Hematopoietic multipotent progenitor cell treated with erythropoietin and hydrocortisone succinate and interleukin-3 and kit ligand, for 6 days (in vitro differentiated cells): ENCODE measurements at regions not wholly inside any gene's neighbourhood (a gene's known extent, or its start where the extent isn't known, plus 50 kb on each side); places are given as distances from the start of the nearest gene placed in this dataset.
A peak's percentile ranks its signal among the peaks of the same experiment; 100 is the strongest.

ENCODE experiments used
- DNase-seq: peaks from one replicate; pipeline ENCODE4 v3.0.0-alpha.2; 2015

- no peak for DNase-seq
Observed at GRCh38 chr7:26035552-26035951, 116.4 kb upstream of the NFE2L3 start.

DNA sequence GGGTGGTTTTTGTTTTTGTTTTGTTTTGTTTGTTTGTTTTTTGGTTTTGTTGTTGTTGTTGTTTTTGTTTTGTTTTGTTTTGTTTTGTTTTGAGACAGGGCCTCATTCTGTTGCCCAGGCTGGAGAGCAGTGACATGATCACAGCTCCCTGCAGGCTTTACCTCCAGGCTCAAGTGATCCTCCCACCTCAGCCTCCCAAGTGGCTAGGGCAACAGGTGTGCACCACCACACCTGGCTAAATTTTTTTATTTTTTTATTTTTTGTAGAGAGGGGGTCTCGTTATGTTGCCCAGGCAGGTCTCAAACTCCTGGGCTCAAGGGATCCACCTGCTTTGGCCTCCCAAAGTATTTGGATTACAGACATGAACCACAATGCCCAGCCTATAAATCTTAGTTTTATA, 115.9 kb upstream of the NFE2L3 start:
- no peak for DNase-seq

GRCh38 chr7:26038201-26038990, 113.6 kb upstream of the NFE2L3 start:
- DNase-seq = no peak

DNA sequence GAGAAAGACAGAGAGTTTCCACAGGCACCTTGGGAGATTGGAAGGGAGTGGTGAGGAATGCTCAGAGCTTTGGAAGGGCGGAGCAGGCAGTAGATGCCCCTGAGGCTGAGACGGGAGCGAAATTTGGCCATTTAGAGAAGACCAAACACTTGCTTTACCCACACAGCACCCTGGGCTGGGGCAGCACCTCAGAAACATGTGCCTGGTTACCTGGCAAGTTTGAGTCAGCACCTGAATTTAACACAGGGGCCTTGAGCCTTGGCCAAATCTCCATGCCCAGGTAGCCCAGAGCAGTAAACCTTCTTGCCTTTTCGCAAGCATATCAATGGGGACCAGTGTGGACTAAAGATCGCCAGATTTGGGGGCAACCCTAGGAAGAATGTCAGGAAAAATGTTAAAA, 111.9 kb upstream of the NFE2L3 start:
- no peak for DNase-seq

- no peak for DNase-seq
Observed at GRCh38 chr7:26042237-26042636, 109.8 kb upstream of the NFE2L3 start.

DNA sequence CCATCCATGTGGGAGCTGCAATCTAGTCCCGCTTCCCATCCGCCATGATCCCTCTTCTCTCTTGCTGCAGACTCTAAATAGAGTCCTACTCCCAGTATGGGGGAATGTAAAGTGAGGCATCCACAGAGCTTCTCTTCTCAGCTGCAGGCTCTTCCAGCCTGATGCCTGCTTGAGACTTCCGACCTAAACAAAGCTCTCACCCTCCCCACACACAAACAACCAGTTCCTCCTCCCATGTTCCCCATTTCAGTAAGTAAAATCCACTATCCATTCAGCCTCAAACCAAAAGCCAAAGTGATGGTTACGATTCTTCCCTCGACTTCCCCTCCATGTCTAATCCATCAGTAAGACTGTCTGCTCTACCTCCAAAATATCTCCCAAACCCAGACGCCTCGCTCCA, 108.2 kb upstream of the NFE2L3 start:
- DNase-seq = no peak

GRCh38 chr7:26044320-26044719, 107.7 kb upstream of the NFE2L3 start:
- DNase-seq = no peak

- no peak for DNase-seq
Observed at GRCh38 chr7:26046150-26046549, 105.8 kb upstream of the NFE2L3 start.

DNA sequence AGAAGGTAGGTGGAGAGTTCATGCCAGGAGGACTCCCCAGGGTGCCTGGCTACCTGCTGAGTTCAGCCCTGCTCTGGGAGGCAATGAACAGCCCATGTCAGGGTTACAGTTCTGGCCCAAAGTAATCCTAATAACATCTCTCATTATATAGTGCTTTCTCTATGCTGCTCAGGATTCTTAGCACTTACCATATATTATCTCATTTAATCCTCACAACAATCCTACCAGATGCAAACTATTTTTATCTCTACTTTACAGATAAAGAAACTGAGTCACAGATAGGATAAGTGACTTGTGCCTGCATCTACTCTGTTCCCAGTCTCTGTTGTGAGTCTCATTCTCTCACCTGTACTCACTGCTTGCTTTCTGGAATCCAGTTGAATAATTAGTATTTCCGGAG, 105.1 kb upstream of the NFE2L3 start:
- no peak for DNase-seq

GRCh38 chr7:26048663-26049062, 103.3 kb upstream of the NFE2L3 start:
- no peak for DNase-seq

DNA sequence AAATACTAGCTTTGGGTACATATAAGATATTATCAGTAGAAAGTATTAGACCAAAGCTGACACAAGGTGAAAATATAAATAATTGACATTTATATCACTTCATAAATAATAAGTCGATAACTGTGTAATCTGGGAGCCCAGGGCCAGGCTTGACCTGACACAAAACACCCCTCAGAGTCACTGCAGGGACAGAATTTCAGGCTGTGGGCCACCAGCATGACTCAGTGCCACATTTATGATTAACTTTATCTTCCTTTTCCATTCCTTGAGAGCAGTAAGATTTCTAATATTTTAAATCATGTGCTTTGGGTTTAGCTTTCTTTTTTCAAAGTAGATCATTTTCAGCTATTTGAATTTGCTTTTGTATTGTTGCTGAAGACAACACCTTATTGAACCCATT, 102.9 kb upstream of the NFE2L3 start:
- no peak for DNase-seq

GRCh38 chr7:26051021-26051420, 101.0 kb upstream of the NFE2L3 start:
- peak; percentile 25 for DNase-seq

DNA sequence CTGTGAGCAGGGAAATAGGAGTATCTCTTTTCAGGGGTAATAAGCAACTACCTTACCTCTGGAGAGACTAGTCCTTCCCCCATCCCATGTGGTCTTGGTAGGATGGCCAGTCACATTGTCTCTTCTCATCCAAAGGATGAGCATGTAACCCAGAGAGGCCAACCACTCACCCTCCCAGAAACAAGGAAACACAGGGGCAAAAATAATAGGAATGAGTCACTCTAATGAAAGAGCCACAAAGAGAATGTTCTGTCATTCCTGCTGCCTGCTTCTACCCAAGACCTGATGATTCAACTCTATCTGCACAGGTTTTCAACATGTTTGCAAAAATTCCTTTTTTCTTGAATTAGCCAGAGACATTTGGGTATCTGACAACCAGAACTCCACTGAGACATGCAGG, 99.3 kb upstream of the NFE2L3 start:
- DNase-seq = no peak

GRCh38 chr7:26054386-26054785, 97.6 kb upstream of the NFE2L3 start:
- no peak for DNase-seq

DNA sequence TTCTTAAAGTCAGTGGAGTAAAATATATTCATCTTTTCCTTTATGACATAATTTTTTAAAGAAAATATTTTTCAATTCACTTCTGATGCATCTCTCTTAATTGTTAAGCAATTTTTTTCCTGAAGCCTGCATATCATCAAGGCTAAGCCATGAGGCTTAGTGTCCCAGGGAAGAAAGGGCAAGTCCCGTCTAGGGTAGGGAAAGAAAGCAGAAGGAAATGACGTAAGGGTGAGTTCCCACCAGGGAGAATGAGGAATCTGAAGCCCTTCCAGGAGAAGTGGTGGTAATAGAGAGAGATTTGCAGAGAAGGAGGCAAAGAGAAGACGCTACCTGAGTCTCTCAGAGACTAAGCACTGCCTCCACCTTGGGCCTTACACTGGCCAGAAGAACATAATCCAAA, 96.8 kb upstream of the NFE2L3 start:
- no peak for DNase-seq

DNA sequence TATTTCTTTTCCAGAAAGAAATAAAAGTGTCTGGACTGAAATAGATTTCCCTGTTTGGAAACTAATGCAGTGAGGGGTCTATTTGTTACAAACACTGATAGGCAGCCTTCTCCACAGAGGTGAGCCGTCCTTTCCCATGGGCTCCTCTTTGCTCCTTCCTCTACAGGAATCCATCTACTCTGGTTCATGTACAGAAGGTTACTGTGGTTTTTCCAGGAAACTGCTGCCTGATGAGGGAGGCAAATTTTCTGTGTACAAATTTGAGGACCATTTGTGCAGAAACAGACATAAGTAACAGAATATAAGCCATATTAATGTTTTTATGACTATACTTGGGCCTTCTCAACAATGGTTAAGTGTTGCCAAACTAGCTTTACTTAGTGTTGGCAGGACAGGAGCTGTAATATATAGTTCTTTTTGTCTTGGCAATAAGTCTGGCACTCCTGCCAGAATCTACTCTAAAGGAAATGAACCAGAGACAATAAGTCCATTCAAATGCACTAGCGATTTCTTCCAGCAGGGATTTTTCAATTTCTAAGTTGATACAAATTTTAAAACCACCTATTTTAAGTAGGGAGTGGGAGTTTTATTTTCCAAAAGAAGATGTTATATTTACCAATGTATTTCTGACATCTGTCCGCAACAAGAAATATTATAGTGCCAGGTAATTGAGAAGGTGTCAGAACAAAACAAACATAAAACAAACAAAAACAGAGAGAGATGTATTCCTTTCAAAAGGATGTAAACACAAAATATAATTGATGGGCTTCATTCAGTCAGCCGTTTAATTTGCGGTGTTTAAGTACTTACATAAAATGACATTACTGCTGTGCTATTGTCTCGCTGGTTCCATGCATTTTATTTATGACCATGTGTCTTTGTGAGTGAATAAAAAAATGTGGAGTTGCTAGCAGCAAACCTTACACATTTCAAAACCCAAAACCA, 91.0 kb upstream of the NFE2L3 start:
- DNase-seq = no peak

- peak; percentile 81 for DNase-seq
Observed at GRCh38 chr7:26061678-26062603, 90.1 kb upstream of the NFE2L3 start.

DNA sequence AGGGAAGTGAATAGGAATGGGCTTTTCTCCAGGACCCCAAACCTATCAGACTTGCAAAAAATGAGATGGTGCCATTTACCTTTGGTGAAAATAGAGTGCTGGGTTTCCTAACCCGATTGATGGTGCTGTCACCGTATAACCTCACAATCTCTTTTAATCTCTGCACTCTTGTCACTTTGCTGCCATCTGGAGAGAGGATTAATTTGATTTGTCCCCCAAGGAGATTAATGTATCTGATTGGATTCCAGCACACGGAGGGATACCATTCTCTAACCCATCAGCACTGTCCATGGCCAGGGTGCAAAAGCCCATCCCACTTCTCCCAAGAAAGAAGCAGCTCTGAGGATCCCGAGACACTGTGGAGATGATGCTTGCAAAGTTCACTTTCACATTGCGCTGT, 86.3 kb upstream of the NFE2L3 start:
- no peak for DNase-seq

- DNase-seq = no peak
Observed at GRCh38 chr7:26066736-26067135, 85.3 kb upstream of the NFE2L3 start.

DNA sequence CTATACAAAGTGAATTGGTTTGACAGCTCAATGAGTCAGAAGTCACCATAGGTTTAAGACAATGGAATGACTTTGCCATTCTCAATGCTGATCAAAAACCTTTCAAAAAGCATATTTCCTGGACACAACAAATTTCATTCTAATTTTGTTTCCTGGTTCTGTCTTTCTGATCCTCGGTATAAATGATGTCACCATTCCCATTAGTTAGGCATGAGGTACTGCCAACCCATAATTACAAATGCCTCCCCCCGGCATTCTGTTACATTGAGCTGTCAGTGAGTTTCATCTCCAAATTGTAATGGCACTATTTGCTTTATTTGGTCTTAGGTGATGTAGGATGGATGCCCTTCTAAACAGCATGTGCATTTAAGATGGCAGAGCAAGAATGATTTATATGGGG, 81.7 kb upstream of the NFE2L3 start:
- DNase-seq = no peak

DNA sequence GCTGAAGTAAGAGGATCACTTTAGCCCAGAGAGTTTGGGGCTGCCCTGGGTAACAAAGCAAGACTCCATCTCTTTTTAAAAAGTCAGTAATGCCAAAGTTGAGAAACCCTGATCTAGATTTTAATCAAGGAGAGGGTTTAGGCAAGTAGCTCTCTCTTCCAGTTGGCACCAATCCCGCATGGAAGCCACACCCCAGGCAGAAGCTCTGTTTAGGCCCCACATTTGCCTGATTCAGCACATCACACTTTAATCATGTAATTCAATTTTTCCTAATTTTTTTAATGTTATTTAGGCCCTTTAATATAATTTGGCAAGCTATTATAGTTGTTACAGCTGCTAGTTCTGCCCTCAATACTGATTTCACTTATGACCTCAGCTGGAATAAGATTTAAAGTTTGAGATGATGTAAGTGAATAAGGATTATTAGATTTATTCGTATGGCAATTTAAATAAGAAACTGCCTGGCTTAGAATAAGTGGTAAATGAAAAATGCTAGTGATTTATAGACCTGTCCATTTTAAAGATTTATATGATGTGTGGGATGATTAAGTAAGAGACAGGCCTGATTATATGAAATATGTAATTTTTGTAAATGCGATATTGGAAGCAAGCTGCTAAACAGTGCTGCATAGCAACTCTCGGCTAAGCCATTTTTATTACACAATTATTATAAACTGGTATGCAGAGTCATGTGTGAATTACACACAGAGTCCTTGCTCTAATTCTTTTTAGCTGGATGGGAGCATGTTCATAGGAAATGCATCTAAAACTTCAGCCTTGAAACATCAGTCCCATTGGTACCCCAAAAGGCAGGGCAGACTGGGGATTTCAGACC, 80.2 kb upstream of the NFE2L3 start:
- no peak for DNase-seq

DNA sequence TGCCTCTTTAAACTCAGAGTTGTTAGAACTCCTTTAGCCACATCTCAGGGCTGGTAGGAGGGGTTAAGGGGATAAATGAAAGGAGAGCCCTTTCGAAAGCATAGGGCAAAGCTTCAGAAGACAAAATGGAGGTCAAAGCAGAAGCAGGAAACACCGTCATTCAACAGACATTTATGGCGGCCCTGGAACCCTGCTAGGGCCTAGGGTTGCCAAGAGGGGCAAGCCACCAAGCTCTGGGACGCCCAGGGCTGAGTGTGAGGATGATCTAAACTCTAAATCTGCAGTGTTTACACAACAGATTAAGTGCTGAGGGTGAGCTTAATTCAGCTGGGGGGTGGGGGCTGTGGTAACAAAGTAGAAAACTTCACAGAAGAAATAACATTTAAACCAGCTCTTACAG, 79.0 kb upstream of the NFE2L3 start:
- no peak for DNase-seq
